ENCODE measurements at regions not wholly inside any gene's neighbourhood (a gene's known extent, or its start where the extent isn't known, plus 50 kb on each side); places are given as distances from the start of the nearest gene placed in this dataset.

DNA sequence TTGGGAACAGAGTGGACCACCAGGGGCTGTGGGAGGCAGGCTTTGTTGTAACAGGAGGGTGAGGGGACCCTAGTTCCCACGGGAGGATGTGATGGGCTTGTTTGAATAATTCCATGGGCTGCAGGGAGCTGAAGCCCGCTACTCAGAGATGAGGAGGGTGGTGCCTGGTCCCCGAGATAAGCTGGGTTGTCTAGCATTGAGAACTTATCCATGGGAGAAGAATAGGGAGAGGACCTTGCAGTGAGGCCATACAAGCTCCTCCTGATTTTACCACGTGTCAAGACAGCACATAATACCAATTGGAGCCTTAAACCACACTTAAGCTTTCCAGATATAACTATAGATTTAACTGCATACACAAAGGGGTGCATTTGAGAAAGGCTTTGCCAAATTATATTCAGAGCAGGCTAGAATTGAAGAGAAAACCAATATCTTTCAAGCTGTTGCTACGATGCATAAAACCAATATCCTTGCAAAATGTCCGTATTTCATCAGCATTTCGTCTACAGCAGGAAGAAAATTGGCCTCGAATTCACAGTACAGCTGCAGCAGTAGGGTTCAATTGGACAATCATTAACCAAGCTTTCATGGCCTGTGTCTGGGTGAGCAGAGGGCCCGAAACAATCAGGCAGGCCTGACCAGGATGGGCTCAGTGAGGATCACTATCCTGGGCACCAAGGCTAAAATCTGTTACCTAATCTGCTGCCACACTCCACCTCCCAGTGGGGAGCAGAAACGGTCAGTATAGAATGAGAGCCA lies 500.7 kb downstream of the OCA2 start:
- TF ChIP-seq, protein P1, sequence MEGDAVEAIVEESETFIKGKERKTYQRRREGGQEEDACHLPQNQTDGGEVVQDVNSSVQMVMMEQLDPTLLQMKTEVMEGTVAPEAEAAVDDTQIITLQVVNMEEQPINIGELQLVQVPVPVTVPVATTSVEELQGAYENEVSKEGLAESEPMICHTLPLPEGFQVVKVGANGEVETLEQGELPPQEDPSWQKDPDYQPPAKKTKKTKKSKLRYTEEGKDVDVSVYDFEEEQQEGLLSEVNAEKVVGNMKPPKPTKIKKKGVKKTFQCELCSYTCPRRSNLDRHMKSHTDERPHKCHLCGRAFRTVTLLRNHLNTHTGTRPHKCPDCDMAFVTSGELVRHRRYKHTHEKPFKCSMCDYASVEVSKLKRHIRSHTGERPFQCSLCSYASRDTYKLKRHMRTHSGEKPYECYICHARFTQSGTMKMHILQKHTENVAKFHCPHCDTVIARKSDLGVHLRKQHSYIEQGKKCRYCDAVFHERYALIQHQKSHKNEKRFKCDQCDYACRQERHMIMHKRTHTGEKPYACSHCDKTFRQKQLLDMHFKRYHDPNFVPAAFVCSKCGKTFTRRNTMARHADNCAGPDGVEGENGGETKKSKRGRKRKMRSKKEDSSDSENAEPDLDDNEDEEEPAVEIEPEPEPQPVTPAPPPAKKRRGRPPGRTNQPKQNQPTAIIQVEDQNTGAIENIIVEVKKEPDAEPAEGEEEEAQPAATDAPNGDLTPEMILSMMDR (IDR thresholded peaks at IDR 0.05) = no peak
- no peak for TF ChIP-seq POLR2A (IDR thresholded peaks at IDR 0.05)

Data from vagina (tissue), 2 donors.